HUES64 (cell line): ENCODE measurements at regions not wholly inside any gene's neighbourhood (a gene's known extent, or its start where the extent isn't known, plus 50 kb on each side); places are given as distances from the start of the nearest gene placed in this dataset.
"Not testable (repeated sequence)": the region's sequence is repeated elsewhere in the genome, so short reads cannot be mapped to it uniquely, and the experiment has no call there.

Experiments used
- H3K27ac ChIP-seq: 2 replicates; pipeline ENCODE4 v1.7.0; 2013; ENCODE audit warnings: low read depth, low read length, inconsistent platforms
- H3K27me3 ChIP-seq: 2 replicates; pipeline ENCODE4 v1.6.1; 2013; ENCODE audit warnings: mild to moderate bottlenecking, low read length; ENCODE audit not compliant: insufficient read depth
- H3K36me3 ChIP-seq: 2 replicates; pipeline ENCODE4 v1.6.1; 2013; ENCODE audit warnings: mild to moderate bottlenecking, low read length; ENCODE audit not compliant: insufficient read depth
- H3K4me1 ChIP-seq: 2 replicates; pipeline ENCODE4 v1.6.1; 2013; ENCODE audit warnings: mild to moderate bottlenecking, low read length, moderate library complexity; ENCODE audit not compliant: insufficient read depth
- H3K4me3 ChIP-seq: 2 replicates; pipeline ENCODE4 v1.5.1; 2013; ENCODE audit warnings: mild to moderate bottlenecking, low read length, moderate library complexity
- H3K9ac ChIP-seq: 2 replicates; pipeline ENCODE4 v1.6.1; 2013; ENCODE audit warnings: mild to moderate bottlenecking, low read depth, low read length
- H3K9me3 ChIP-seq: 2 replicates; pipeline ENCODE4 v1.6.1; 2013; ENCODE audit warnings: low read depth, low read length; ENCODE audit not compliant: insufficient read depth
- WGBS: fragments of 150-250, 120-280 bp; methylation state at CpG from one replicate; pipeline ENCODE4 v1.1.7; 2013; ENCODE audit warnings: missing lambda C conversion rate; 5-methylcytosine and 5-hydroxymethylcytosine counted together

DNA sequence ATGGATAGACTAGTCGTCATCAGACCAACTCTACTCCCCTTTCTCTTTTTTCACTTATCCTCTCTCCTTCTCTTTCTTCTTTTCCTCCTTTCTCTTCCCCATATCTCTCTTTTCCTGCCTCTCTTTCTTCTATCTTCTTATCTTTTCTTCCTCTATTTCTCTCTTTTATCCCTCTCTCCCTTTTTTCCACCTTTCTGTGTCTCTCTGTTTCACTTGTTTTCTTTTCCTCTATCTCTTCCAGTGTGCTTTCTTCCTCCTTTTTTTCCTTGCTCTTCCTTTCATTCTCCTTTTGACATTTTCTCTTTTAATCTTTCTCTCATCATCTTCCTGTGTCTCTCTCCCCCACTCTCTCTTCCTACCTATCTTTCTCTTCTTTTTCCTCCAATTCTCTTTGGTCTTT is 159.0 kb upstream of the PTGFR start:
- Histone ChIP-seq H3K36me3 (no peaks in the 10 kb centered on the region), H3K4me1 (no peaks in the 10 kb centered on the region), H3K27me3 (no peaks in the 10 kb centered on the region), H3K9ac (no peak overlapping the region), H3K27ac (no peak overlapping the region), H3K9me3 (no peaks in the 10 kb centered on the region), H3K4me3 (no peak overlapping the region)
- 61% methylated on average over 1 of the region's 1 CpG for WGBS

DNA sequence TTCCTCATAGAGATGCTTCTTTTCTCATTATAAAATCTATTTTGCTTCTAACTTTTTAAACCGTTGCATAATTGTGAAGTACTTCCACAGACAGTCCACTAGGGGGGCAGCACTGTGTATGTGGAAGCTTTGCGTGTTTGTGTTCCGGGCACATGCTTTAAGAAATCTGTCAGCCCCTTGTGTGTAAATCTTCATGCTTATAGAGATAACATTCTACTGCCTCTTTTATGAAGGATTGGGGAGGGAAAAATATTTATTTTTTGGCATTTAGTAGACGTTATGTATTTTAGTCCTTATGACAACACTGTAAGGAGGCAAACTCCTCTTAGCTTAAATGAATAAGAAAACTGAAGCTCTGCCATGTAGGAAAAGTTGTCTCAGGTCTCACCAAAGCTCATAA is 157.3 kb upstream of the PTGFR start:
- H3K9me3 ChIP-seq = no peaks in the 10 kb centered on the region
- no peaks in the 10 kb centered on the region for H3K27me3 ChIP-seq
- no peak overlapping the region for H3K4me3 ChIP-seq
- no peaks in the 10 kb centered on the region for H3K36me3 ChIP-seq
- 37% methylated on average over 3 of the region's 4 CpGs for WGBS
- no peaks in the 10 kb centered on the region for H3K4me1 ChIP-seq
- no peak overlapping the region for H3K27ac ChIP-seq
- H3K9ac ChIP-seq = no peak overlapping the region

DNA sequence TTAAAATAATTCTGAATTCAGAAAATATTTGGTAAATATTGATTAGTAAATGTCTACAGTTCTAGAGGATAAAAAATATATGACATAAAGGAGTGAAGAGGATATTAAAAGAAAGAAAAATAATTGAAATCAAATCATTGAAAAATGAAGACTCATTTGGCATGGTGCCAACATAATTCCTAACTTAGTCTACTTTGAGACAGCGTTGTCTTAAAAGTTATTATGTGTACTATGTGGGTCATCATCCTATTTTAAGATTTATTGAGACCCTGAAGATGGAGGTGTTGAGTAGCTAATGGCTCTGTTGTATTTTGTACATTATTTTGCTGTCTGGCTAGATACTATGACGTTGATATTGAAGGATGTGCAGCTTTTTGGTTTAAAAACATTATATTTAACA is 156.7 kb upstream of the PTGFR start:
- Histone ChIP-seq H3K36me3 (no peaks in the 10 kb centered on the region), H3K9ac (no peak overlapping the region), H3K27ac (no peak overlapping the region), H3K4me1 (no peaks in the 10 kb centered on the region), H3K27me3 (no peaks in the 10 kb centered on the region), H3K4me3 (no peak overlapping the region), H3K9me3 (no peaks in the 10 kb centered on the region)
- 61% methylated on average over 2 of the region's 2 CpGs for WGBS

DNA sequence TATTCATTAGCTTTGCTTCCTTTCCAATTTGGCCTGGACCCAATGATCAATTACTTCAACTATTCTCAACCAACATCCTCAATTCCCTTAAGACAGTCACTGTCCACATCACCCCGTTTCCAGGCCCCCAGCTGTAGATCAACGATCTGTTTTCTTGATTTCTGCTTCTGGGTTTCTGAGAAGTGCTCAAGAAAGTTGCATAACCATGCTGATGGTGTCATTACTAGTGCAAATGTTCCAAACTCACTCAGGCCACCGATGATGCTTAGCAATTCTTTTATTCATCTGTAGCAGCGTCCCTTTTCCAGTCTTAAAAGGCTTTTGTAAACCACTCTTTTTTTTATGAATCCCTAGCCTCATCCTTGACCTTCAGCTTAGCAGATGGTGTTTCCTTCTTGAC is 155.8 kb upstream of the PTGFR start:
- Histone ChIP-seq H3K27me3 (no peaks in the 10 kb centered on the region), H3K4me1 (no peaks in the 10 kb centered on the region), H3K4me3 (no peak overlapping the region), H3K27ac (no peak overlapping the region), H3K9me3 (no peaks in the 10 kb centered on the region), H3K36me3 (no peaks in the 10 kb centered on the region), H3K9ac (no peak overlapping the region)
- 85% methylated on average over 4 of the region's 4 CpGs for WGBS

DNA sequence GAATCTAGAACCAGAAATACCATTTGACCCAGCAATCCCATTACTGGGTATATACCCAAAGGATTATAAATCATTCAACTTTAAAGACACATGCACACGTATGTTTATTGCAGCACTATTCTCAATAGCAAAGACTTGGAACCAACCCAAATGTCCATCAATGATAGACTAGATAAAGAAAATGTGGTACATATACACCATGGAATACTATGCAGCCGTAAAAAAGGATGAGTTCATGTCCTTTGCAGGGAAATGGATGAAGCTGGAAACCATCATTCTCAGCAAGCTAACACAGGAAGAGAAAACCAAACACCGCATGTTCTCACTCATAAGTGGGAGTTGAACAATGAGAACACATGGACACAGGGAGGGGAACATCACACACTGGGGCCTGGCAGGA is 154.0 kb upstream of the PTGFR start:
- not testable (repeated sequence) for H3K4me3 ChIP-seq, H3K27ac ChIP-seq, H3K27me3 ChIP-seq, H3K4me1 ChIP-seq, H3K9ac ChIP-seq, H3K9me3 ChIP-seq, H3K36me3 ChIP-seq
- 95% methylated on average over 3 of the region's 3 CpGs for WGBS

DNA sequence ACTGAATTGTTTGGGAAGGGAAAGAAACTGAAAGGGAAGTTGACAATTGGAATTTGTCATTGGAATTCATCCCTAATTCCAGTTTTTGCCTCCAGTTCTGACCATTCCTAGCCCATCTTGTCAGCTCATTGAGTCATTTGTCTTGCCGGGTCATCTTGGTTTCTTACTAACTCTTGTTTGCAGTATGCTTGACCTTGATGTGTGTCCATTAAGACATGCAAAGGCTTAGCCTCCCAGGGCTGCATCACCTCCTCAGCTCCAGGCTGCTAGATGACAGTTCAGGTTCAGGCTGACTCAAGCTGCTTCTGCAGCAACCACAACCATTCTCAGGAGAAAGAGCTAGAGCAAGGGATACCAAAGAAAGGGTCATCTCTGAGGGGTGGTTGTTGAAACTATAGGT is 151.3 kb upstream of the PTGFR start:
- no peaks in the 10 kb centered on the region for H3K4me1 ChIP-seq

DNA sequence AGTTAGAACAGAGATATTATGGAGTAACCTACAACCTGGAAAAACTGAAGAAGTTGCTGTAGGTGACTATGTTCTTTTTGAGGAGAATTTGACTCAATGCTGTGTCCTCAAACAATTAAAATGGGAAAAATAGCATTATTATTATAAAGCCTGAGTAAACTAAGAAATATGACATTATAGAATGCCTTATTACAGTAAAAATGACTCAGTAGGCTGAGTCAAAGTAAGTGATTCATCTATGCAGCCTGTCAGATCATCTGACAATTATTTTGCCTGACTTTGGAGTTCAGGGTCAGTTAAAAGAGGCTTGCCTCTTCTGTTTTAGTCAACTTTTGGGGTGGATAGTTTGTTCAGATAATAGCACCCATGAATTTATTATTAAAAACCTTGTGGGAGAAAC is 150.8 kb upstream of the PTGFR start:
- Histone ChIP-seq H3K4me3 (no peak overlapping the region), H3K9me3 (no peaks in the 10 kb centered on the region), H3K27ac (no peak overlapping the region), H3K4me1 (no peaks in the 10 kb centered on the region), H3K36me3 (no peaks in the 10 kb centered on the region), H3K9ac (no peak overlapping the region), H3K27me3 (no peaks in the 10 kb centered on the region)

More for the DNA sequence above, 151.3 kb upstream of the PTGFR start:
- Histone ChIP-seq H3K27ac (no peak overlapping the region), H3K9me3 (no peaks in the 10 kb centered on the region), H3K27me3 (no peaks in the 10 kb centered on the region), H3K36me3 (no peaks in the 10 kb centered on the region), H3K9ac (no peak overlapping the region), H3K4me3 (no peak overlapping the region)
- WGBS = 93% methylated on average over 1 of the region's 1 CpG

DNA sequence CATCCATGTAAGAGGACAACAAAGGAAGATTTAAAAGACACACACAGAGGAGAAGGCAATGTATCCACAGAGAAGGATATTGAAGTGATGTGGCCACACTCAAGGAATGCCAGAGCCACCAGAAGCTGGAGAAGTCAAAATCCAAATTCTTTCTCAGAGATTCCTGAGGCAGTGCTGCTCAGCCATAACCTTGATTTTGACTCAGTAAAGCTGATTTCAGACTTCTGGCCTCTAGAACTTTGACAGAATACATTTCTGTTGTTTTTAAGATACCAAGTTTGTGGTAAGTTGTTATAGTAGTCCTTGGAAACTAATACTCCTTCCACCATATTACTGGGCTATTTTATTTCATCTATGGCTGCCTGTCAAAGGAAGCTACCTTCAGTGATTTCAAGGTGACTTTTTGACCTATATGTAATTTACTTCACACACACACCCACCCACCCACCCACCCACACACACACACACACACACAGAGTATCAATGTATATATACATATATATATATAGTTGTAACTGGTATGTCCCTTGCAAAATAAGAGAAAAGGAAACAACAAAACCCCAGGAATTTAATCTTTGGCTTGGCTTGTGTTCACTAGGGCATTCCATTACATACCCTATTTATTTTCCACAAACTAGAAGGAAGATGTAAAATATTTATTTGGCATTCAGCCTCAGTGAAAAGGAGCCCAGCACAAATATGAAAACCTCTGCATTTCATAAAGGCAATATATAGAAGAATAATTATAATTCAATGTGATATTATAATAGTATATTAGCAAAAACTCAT is 142.1 kb upstream of the PTGFR start:
- no peak overlapping the region for H3K9ac ChIP-seq

DNA sequence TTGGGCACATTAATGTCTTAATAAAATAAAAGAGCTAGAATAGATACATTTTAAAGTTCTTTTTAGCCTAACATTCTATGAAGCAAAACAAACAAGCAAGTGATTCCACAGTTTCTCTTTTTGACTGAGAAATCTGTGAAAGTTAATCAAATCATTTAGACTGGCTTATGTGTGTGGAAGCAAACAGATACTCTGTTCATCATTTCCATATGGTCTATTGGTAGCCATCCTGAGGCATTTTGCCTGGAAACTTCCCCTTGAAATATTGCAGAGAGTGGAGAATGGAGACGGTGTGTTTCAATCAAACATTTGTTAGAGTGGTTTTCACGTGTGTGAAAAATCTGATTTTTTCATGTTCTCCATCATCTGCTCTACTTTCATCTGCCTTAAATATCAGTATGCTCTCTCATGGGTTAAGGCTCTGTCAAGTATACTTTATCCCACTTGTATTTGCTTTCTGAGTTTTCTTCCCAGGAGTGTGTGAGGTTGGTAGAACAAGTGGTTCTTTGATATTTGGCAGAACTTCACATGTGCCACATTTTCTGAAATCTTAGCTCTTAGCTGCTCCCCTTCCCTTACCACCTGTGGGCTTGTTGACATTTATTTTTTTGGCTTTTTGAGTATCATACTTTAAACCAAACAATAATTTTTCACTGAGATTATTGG is 139.1 kb upstream of the PTGFR start:
- Histone ChIP-seq H3K27me3 (0 out of 2 replicates have a peak, but pooled peaks cover 4% of the 10 kb centered on the region), H3K27ac (no peak overlapping the region), H3K4me3 (no peak overlapping the region), H3K9me3 (no peaks in the 10 kb centered on the region), H3K9ac (no peak overlapping the region), H3K4me1 (no peaks in the 10 kb centered on the region), H3K36me3 (no peaks in the 10 kb centered on the region)
- 100% methylated on average over 1 of the region's 2 CpGs for WGBS

More for the DNA sequence above, 142.1 kb upstream of the PTGFR start:
- no peak overlapping the region for H3K4me3 ChIP-seq
- no peaks in the 10 kb centered on the region for H3K36me3 ChIP-seq
- no peaks in the 10 kb centered on the region for H3K4me1 ChIP-seq
- no peaks in the 10 kb centered on the region for H3K9me3 ChIP-seq
- H3K27me3 ChIP-seq = no peaks in the 10 kb centered on the region
- H3K27ac ChIP-seq = no peak overlapping the region

DNA sequence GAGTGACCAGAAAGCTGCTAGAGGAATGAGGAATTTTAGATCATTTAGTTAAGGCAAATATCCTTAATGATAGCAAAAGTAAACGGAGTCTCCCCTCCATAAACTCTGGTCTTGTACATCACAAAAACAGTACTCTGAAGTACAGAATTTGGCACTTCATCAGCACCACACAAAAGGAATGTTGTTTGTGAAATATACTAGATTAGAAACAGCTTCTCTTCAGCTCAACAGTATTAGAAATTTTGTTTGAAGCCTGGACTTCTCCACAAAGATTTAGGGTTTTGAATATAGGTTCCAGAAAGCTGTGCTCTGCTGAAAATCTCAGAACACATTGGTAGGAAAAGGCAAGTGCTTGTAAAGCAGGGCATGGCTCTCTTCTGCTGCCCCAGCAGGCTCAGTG is 135.1 kb upstream of the PTGFR start:
- Histone ChIP-seq H3K9ac (no peak overlapping the region), H3K9me3 (no peaks in the 10 kb centered on the region), H3K4me3 (no peak overlapping the region), H3K27ac (no peak overlapping the region), H3K27me3 (0 out of 2 replicates have a peak, but pooled peaks cover 4% of the 10 kb centered on the region), H3K36me3 (no peaks in the 10 kb centered on the region), H3K4me1 (no peaks in the 10 kb centered on the region)
- WGBS = no CpG with 5 or more reads among the region's 1 CpG

DNA sequence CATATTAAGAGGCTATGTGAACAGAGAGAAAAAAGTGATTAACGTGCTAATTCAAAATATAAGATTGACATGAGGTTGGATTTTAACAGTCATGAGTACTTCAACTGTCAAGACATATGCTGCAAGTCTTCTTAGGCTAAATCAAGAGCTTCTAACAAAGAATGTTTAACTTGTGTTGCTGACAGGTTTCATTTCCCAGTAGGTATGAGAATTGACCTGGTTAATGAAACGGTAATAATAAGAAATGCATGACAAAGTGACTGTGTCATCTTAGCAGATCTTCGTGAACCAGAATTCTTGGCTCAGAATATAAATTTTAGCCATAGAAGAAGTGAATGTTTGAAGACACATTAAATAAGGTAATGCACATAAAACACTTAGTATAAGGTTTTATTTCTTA is 132.6 kb upstream of the PTGFR start:
- Histone ChIP-seq H3K9me3 (no peaks in the 10 kb centered on the region), H3K4me3 (no peak overlapping the region), H3K27me3 (0 out of 2 replicates have a peak, but pooled peaks cover 4% of the 10 kb centered on the region), H3K36me3 (no peaks in the 10 kb centered on the region), H3K4me1 (no peaks in the 10 kb centered on the region), H3K9ac (no peak overlapping the region), H3K27ac (no peak overlapping the region)
- 92% methylated on average over 3 of the region's 3 CpGs for WGBS
